ENCODE measurements at regions not wholly inside any gene's neighbourhood (a gene's known extent, or its start where the extent isn't known, plus 50 kb on each side); places are given as distances from the start of the nearest gene placed in this dataset.

DNA sequence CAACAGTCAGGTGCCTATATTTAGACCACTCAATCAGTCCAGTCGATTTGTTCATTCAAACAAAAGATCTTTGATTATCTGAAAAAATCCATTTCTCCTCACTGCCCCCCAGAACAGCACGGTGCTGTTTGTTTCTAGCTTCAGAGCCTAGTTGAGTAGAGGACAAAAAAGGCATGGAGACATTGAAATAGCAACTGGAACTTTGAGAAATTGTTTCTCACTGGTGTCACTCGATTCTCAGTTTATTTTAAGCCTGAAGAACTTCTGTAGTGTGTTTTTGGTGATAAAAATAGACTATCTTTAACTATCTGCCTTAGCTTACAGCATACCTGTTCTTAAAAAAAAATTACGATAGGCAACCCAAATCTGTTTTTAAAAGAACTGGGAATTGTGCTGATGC is 67.1 kb downstream of the ARHGAP35 start:
- TF ChIP-seq, protein P1, sequence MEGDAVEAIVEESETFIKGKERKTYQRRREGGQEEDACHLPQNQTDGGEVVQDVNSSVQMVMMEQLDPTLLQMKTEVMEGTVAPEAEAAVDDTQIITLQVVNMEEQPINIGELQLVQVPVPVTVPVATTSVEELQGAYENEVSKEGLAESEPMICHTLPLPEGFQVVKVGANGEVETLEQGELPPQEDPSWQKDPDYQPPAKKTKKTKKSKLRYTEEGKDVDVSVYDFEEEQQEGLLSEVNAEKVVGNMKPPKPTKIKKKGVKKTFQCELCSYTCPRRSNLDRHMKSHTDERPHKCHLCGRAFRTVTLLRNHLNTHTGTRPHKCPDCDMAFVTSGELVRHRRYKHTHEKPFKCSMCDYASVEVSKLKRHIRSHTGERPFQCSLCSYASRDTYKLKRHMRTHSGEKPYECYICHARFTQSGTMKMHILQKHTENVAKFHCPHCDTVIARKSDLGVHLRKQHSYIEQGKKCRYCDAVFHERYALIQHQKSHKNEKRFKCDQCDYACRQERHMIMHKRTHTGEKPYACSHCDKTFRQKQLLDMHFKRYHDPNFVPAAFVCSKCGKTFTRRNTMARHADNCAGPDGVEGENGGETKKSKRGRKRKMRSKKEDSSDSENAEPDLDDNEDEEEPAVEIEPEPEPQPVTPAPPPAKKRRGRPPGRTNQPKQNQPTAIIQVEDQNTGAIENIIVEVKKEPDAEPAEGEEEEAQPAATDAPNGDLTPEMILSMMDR (optimal IDR thresholded peaks at IDR 0.05 in 1 of 3, IDR thresholded peaks at IDR 0.05 in 1 of 3, conservative IDR thresholded peaks at IDR 0.05 in 1 of 3; ENCODE audit: extremely low read depth in 1 of 3, insufficient read depth in 2 of 3, low read length in 3 of 3) = no peak
- no peak for TF ChIP-seq EZH2 (IDR thresholded peaks at IDR 0.05; ENCODE audit: low read length)

Measured in keratinocyte (primary cell).